Germinal center (tissue), 1 donor: ENCODE measurements at regions not wholly inside any gene's neighbourhood (a gene's known extent, or its start where the extent isn't known, plus 50 kb on each side); places are given as distances from the start of the nearest gene placed in this dataset.
A peak's percentile ranks its signal among the peaks of the same experiment; 100 is the strongest.

Source experiments
- DNase-seq: peaks from one replicate; pipeline ENCODE4 v3.0.0; 2012; ENCODE audit warnings: mixed read lengths, low spot score

DNA sequence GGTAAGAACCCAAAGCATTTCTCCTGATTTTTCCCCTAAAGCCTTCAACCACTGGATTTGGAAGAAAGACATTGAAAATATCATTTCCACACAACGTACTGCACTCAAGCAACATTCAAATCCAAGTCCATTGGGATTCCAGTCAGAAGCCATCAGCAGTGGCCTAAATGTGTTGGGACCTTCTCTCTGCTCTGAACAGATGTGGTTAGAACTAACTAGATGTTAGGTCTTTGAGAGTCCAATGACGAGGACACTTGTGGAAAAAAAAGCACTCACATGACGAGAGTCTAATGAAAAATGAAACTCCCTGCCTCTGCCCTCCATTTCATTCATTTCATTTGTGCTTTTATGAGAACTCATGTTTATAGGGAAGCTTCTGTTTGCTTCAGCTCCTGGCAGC lies 382.3 kb downstream of the SIPA1L2 start:
- DNase-seq: no peak

DNA sequence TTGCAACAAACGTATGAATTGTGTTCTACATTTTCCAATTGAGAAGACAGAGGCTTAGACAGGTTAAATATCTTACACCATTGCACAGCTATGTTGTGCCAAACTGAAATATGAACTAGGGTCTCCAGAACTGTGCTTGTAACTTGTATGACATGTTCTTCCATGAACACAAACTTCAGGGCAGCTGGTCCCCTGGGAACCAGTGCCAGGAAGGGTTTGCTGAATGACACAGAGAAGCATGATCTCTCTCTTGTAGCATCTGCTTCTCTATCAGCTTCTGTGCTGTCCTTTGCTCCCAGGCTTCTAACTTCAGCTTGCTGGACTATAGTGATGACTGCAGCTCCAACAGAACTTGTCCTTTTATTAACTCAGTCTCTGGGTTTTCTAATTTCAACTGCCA lies 385.5 kb downstream of the SIPA1L2 start:
- no peak for DNase-seq

DNA sequence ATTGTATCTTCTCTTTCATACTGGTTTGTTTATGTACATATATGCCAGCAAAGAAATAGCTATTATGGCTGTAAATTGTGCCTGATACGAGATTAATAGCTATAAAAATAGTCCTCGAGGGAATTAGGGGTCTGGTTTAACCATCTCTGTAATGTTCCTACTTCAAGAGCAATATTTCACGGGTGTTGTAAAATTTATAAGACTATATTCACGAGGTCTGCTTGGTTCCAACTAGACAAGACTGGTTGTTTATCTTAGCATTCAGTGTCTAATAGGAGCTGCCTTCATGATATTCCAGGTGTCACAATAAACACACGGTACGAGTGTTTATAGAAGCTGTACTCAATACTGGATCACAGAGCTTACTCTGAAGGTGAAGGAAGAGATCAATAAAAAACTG lies 389.9 kb downstream of the SIPA1L2 start:
- no peak for DNase-seq

DNA sequence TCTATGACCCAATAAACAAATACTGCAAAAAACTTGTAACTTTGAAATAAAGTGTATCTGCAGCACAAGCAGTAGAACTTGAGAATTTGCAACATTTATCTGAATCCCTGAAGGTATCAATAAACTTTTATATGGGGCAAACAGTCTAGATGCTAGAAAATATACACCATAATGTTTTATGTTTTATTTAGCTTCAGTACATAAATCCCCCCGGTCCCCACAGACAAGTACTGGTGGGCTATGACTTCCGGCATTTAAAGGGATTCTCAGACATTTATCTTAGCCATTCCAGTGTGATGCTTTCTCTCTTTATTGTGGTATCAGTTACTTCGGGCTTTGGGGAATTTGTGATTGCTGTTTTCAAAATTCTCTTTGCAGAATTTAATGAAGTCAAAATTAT lies 390.4 kb downstream of the SIPA1L2 start:
- no peak for DNase-seq

DNA sequence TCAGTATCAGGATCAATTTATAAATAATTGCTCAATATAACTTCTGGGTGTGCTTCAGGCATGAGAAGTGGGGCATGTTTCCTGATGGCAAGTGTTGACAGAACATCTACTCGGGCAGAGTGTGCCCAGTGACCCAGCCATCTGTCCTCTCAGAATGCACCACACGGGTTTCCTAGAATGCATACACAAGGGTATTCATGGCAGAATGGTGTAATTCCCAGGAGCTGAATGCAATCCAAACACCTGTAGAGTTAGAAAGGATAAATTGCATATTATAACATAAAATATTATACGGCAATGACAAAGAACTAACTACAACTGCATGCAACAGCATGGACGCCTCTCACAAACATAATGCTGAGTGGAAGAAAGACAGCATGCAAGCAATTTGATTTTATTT lies 391.9 kb downstream of the SIPA1L2 start:
- no peak for DNase-seq

DNA sequence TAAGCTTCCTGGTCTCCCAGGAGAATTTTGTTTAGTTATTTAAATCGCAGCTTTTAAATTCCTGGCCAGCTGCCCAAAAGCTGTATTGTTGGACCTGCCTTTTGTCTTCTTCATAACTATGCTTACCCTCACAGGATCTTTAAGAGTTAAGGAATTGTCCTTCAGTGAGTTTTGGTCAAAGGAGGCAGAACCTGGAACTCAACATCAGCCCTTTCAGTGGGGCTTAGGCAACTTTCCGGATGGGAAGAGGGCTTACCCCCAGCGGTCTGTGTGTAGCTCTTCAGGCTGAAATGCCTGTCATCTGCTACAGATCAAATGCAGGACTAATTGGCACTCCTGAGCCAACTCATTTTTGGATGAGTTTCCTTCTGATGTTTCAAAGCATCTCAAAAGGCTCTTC lies 402.6 kb downstream of the SIPA1L2 start:
- DNase-seq: no peak

DNA sequence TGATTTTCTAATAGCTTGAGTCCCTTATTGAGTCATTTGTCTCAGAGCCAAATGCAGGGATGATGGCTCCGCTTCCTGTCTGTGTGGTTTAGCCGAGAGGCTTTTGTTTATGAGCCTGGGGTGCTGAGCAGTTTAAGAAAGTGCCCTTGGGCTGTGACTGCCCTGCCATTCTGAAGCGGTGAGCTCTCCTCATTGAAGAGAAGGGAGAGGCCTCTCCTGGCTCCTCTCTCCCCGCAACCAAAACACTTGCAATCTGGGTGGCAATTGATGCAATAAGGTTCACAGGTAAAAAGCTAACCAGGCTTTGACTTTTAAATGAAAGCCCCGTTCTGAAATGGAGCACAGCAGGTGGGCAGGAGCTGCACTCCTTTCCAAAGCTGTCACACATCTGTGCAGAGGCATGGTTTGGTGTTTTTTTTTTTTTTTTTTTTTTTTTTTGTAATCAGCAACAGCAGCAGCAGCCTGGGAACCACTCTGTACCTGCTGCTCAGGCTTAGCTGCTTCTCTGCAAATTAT lies 403.7 kb downstream of the SIPA1L2 start:
- DNase-seq: no peak

DNA sequence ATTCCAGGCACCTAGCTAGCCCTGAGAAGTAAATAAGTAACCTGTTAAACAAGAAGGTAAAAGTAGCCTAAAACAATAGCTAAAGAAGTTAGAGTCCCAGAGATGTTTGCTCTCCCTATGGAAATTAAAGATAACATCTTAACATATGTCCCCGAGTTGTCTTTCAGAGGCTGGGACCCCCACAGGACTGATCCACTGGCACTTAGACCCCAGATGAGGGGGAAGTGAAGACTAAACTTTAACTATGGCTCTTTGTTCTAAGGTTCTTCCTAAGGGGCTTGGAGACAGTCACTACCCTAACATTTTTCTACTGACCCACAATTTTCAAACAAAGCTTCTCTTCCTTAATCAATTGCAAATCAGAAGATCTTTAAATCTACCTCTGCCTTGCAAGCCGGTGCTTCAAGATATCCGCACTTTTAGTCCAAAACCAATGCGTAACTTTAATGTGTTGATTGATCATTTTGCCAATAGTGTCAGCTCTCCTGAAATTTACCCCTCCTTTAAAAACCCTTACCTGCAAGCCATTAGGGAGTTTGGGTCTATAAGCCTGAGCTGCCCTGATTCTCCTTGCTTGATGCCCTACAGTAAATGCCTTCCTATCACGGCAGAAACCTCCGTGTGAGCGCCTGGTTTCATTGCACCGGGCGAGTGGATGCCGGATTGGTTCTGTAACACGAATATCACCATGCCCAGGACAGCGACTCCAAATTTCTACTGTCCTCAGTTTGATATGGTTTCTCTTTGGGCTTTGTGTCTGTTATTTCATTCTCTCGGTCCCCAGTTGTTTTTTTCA lies 404.4 kb downstream of the SIPA1L2 start:
- DNase-seq: no peak

DNA sequence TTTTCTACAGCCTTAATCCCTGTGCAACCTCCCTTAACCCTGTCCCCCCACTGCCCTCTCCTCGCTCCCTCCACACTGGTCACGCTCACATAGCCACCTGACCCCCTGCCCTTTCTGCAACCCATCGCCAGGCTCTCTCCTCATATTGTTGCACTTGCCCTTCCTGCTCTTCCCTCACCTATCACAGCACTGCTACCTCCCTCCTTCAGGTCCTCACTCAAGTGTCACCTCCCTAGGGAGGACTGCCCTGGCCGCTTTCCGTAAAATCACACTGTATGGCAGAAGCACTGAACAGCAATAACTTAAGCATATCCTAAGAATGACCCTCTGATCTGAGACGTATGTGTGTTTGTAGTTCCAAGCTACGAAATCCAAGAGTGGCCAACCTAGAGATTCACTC lies 406.0 kb downstream of the SIPA1L2 start:
- DNase-seq: no peak

DNA sequence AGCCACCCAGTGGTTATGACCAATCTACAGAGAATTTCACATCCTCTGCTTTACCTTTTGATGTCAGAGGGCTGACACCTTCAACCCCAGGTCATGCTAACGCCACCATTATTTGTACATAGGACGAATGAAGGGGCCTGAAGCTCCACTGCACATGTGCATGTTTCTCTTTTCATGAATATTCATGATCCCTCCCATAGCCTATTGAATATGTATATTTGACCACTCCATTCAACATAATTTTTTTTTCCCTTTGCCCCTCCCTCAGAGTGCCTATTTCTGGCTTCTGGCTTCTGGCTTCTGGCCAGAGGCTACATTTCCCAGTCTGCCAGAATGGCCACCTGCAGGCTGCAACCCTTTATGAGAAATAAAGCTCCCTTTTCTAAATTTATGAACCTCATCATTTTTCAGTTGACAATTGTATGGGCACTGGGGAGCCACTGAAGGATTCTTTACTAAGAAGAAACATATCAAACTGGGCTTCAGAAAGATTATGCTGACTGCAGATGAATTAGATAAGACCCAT lies 406.7 kb downstream of the SIPA1L2 start:
- DNase-seq: no peak

DNA sequence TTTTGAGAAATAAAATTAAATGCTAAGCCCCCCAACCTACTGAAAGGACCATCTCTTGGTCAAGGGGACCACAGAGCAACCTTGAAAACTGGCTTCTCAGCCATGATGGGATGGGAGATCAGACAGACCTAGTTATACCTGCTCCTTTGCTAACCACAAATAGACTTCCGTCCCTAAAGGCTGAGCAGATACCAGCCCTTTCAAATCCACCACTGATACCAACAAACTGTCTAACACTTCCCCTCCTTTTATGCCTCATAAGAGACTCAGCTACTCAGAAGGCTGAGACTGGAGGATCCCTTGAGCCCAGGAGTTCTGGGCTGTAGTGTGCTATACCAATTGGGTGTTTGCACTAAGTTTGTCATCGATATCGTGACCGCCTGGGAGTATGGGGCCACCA lies 407.3 kb downstream of the SIPA1L2 start:
- DNase-seq: no peak

DNA sequence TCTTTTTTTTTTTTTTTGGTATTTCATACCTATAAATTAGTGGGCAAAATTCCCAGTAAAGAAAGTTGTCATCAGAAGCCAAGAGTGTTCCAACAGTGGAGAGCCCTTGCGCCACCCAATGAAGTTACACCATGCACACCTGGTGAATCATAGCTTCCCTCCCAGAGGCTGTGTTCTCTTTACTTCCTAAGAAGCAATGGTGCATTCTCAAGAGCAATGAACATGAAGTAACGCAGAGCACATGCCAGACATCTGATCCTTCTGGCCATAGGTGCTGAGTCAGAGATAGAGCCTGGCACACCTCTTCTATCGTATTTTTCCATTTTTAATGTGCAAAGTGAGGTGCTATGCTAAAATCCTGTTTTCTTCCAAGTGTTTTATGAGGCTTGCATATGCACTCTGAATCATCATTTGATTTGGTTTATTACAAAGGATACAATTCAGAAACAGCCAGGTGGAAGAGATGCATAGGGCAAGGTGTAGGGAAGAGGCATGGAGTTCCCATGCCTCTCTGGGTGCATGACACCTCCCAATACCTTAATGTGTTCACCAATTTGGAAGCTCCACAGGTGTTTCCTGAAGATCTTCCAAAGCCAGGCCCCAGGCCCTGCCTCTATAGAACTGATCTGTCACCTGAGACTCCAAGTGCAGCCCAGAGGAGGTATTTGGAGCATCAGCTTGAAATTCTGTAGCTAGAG lies 408.0 kb downstream of the SIPA1L2 start:
- DNase-seq: no peak

DNA sequence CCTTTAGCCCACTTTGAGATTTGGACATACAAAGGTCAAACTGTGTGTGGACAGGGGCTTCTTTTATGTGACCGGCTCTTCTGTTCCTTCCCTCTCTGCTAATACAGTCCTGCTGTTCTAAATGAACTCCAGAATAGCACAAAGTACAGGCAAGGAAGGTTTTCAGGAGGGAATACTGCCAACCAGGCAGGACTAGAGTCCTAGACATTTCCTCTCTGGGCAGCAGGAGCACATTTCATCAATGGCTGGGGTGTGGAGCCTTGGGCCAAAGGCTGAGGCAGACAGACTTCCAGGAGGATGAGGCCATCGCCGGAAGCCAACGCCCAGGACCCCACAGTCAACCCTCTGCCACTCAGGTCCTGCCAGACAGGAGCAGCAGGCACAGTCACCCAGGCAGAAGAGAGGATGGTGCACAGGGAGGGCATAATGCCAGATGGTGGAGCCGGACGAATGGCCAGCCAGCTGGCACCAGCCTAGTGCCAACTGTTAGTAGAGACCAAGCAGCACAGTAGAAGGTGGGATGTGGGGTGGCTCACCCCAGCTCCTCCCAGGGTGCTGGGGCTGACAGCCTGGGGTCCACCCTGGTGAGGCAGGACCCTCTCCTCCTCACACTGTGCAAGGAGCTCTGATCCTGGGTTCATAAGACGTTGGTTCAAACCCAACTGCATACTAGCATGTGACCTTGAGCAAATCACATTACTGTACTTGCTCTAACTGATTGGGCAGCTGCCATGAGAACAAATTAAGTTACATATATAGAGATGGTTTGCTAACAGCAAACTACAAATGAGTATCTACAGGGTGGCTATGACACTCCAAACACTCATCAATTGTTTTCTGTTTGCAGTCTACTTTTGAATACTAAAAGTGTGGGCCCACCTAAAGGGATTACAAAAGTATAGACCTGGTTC lies 410.7 kb downstream of the SIPA1L2 start:
- no peak for DNase-seq

DNA sequence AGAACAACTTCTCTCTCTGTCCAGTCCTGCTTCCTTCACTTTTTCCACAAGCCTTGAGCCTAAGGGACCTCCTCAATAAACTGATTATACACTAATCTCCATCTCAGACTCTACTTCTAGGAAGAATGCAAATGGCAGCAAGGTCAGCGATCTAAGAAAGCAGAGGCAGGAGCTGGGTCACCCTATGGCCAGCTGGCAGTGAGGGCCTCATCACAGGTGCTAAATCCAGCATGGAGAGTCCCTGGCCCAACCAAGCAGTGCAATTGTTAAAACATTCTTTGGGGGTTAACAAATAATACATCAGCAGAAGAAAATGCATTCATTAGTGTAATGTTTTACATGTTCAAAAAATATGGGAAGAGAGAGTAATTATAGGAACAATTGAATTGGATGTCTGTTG lies 416.0 kb downstream of the SIPA1L2 start:
- DNase-seq: no peak

DNA sequence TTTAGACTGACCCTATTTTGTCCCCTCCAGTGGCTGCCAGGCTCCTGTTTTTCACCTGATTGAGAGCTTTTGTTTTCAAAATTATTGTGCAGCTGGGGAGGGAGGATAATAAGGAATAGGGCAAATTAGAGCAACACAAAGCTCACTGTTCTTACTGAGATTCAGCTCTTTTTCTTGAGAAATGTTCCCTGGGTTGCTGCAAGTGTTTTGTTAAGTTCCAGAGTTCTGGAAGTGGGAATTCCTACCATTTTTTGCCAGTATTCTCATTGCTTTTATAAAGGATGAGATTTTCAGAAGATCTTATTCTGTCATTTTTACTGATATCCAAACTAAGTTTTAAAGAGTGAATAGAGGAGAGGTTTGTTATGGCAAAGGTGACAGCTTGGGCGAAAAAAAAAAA lies 417.7 kb downstream of the SIPA1L2 start:
- DNase-seq: no peak

DNA sequence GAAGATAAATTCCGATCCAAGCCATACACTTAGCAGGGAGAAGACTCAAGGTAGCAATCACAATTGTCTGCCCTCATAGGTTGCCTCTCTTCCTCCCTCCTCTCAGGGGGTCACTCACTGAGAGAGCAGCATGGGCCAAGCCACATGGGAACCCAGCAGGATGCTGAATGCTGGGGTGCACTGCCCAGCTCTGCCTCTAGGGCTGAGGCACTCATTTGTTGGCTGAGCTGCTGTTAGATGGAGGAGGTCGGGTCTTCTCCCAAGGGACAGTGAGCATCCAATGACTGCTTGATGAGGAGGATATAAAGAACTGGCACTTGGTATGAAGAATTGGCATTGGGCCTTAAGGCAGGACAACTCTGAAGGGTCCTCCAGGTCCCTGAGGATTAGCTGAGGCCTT lies 418.8 kb downstream of the SIPA1L2 start:
- peak; percentile 3 for DNase-seq

DNA sequence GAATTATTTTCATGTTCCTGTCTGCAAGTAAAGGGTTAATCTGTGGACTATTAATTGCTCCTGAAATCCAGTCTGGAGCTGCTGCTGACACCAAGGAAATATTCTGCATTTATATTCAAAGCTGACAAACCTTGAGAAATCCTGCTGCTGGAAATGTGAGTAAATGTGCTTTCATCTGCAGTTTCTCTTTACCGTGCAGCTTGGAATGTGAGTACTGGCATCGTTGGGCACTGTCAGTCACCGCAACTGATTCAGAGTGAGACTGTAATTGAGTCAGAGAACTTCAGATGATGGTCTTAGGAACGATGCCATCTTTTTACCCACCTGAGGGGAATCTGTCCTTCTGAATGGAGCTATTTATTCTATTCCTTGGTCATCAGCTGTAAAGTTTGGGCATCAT lies 420.6 kb downstream of the SIPA1L2 start:
- no peak for DNase-seq

DNA sequence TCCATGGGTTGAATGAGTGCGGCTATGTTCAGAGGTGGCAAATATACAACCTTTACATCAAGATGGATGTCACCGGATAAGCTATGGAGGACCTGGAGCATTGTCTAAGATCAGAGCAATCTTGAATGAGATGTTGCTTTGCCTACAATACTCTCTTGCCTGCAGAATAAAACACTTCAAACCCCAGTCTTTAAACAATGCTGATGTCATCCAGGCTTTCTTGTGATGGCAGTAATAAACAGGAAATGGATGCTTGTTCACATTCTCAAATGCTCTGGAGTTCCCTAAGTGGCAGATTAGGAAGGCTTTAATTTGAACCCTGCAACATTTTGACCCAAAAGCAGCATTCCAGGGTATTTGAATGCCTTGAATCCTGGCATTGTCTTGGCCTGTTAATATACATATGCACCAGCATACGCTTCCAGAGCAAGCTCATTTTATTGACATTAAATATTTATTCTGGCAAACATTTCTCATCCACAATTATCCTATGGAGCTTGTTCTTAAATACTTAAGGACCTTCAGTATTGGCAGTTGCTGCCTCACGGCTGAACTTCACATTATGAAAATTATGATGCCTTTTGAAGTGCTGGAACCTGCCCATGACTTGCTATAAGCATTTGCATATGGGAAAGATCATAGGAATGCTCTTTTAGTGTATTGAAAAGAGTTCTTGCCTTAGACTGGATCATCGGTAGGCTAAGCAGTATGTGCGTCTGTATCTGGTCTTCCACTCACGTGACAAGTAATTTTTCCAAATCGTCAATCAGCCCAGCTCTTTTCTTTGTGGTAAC lies 422.7 kb downstream of the SIPA1L2 start:
- DNase-seq: no peak

DNA sequence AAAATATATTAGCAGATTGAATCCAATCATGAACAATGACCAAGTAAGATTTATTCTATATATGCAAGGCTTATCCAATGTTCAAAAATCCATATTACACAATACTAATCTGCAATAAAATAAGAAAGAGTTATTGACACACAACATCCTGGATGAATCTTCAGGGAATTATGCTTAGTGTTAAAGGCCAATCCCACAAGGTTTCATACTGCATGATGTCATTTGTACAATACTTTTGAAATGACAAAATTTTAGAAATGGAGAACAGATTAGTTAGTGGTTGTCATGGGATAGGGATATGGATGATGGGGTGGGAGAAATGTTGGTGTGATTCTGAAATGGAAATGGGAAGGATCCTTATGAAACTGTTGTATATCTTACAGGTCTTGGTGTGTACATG lies 425.7 kb downstream of the SIPA1L2 start:
- DNase-seq: no peak

DNA sequence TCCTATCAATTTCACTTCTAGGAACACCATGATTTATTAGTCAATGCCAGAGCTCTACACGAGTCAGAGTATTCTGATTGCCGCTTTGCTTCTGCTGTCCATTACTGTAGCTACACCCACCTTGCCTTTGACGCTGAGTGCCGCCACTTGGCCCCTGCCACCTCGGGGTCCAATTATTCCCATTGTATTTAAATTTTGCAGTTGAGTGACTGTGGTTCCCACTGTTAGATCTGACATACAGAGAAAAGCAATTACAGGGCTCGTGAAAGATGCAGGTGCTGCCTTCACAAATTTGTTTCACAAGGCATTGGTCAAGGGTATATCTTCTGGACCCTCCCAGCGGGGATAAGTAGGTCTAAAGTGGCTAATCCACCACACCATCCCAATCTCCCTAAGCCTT lies 428.9 kb downstream of the SIPA1L2 start:
- DNase-seq: no peak

DNA sequence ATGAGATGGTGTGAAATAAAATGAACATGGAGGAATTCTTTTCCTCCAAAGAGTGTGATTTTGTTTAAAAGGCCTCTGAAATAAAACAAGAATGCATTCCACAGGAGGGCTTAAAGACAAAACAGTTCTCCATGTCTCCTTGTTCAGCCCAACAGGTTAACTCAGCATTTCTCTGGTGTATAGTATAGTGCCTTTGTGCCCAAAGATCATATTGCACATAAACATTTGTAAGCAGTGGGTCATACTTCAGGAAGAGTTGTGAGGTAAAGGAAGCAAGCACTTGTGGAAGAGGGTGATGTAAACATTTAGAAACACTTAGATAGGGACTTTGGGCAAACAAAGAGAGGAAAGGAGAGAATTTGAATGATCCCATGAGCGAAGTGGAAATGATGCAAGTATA lies 433.9 kb downstream of the SIPA1L2 start:
- DNase-seq: no peak
